GM06990 (cell line): ENCODE measurements at regions not wholly inside any gene's neighbourhood (a gene's known extent, or its start where the extent isn't known, plus 50 kb on each side); places are given as distances from the start of the nearest gene placed in this dataset.

Experiments used
- DNase-seq: peaks from one replicate; pipeline ENCODE4 v3.0.0-alpha.2; 2011; ENCODE audit not compliant: insufficient read length; ENCODE audit errors: extremely low read depth
- H3K27me3 ChIP-seq: replicated peaks from 2 replicates; pipeline ENCODE4 v1.6.0; 2011; ENCODE audit warnings: low read length; ENCODE audit not compliant: control insufficient read depth, insufficient read depth
- H3K36me3 ChIP-seq: 2 replicates; pipeline ENCODE4 v1.5.1; 2011; ENCODE audit warnings: low read length; ENCODE audit not compliant: control insufficient read depth, insufficient read depth
- H3K4me3 ChIP-seq: replicated peaks from 2 replicates; pipeline ENCODE4 v1.5.1; 2011; ENCODE audit warnings: low read depth, mild to moderate bottlenecking, control low read depth, low read length
- TF ChIP-seq, protein P1 (sequence below): IDR thresholded peaks from 2 replicates; pipeline ENCODE4 v1.5.1; 2011; ENCODE audit warnings: low read length, control low read depth, mild to moderate bottlenecking, inconsistent platforms; ENCODE audit not compliant: insufficient read depth, poor library complexity, severe bottlenecking

GRCh38 chr6:87832025-87832825 lies 130.2 kb upstream of the AKIRIN2 start:
- Histone ChIP-seq H3K36me3 (no peaks in the 10 kb centered on the region), H3K27me3 (no peaks in the 10 kb centered on the region), H3K4me3 (peak overlapping the region; percentile 44)
- TF ChIP-seq, protein P1, sequence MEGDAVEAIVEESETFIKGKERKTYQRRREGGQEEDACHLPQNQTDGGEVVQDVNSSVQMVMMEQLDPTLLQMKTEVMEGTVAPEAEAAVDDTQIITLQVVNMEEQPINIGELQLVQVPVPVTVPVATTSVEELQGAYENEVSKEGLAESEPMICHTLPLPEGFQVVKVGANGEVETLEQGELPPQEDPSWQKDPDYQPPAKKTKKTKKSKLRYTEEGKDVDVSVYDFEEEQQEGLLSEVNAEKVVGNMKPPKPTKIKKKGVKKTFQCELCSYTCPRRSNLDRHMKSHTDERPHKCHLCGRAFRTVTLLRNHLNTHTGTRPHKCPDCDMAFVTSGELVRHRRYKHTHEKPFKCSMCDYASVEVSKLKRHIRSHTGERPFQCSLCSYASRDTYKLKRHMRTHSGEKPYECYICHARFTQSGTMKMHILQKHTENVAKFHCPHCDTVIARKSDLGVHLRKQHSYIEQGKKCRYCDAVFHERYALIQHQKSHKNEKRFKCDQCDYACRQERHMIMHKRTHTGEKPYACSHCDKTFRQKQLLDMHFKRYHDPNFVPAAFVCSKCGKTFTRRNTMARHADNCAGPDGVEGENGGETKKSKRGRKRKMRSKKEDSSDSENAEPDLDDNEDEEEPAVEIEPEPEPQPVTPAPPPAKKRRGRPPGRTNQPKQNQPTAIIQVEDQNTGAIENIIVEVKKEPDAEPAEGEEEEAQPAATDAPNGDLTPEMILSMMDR: peak; percentile 53
- peak; percentile 57 for DNase-seq

DNA sequence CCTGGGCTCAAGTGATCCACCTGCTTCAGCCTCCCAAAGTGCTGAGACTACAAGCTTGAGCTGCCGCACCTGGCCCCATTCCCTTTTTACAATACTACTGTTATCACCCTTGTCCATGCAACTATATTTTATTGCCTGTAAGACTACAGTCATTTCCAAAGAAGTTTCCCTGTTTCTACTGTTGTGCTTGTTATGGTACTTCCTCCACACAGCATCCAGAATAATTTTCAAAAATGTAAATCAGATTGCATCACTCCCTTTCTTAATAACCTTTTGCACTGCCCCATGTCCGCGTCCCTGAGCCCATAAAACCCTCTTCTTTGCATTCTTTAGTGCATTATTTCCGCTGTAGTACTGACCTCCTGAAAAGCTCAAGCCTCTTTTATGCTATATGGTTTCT lies 128.9 kb upstream of the AKIRIN2 start:
- no peak overlapping the region for H3K4me3 ChIP-seq
- no peaks in the 10 kb centered on the region for H3K36me3 ChIP-seq
- TF ChIP-seq, protein P1: no peak
- H3K27me3 ChIP-seq: no peaks in the 10 kb centered on the region
- no peak for DNase-seq

GRCh38 chr6:87829622-87830121 lies 127.6 kb upstream of the AKIRIN2 start:
- H3K27me3 ChIP-seq: no peaks in the 10 kb centered on the region
- no peak for DNase-seq
- H3K4me3 ChIP-seq: no peak overlapping the region
- TF ChIP-seq, protein P1: no peak
- H3K36me3 ChIP-seq: no peaks in the 10 kb centered on the region

- H3K36me3 ChIP-seq: no peaks in the 10 kb centered on the region
- no peak overlapping the region for H3K4me3 ChIP-seq
- peak; percentile 28 for DNase-seq
- TF ChIP-seq, protein P1: no peak
- no peaks in the 10 kb centered on the region for H3K27me3 ChIP-seq
Observed at GRCh38 chr6:87828044-87828443, 126.0 kb upstream of the AKIRIN2 start.

DNA sequence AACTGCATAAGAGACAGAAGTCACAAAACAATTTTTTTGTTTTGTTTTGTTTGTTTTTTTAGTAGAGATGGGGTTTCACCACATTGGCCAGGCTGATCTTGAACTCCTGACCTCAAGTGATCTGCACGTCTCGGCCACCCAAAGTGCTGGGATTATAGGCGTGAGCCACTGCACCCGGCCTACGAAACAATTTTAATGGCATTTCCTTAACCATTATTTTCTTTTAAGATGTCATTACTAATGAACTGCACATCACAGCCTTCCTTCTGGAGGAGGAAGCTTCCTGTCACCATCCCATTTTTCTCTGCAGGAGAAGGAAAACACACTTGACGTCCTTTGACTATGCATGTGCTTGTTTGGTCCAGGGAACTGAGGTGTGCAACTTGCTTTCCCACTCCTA lies 125.3 kb upstream of the AKIRIN2 start:
- TF ChIP-seq, protein P1: no peak
- no peak for DNase-seq
- Histone ChIP-seq H3K27me3 (no peaks in the 10 kb centered on the region), H3K36me3 (no peaks in the 10 kb centered on the region), H3K4me3 (no peak overlapping the region)
